Embryonic facial prominence (tissue), 1 donor: ENCODE measurements at regions not wholly inside any gene's neighbourhood (a gene's known extent, or its start where the extent isn't known, plus 50 kb on each side); places are given as distances from the start of the nearest gene placed in this dataset.
"Not testable (repeated sequence)": the region's sequence is repeated elsewhere in the genome, so short reads cannot be mapped to it uniquely, and the experiment has no call there.

ENCODE experiments used
- DNase-seq: peaks from one replicate; pipeline ENCODE4 v3.0.0-alpha.2; 2016; ENCODE audit errors: extremely low spot score

- no peak for DNase-seq
Measured at GRCh38 chr2:14047491-14047890, 585.0 kb upstream of the LRATD1 start.

GRCh38 chr2:14051401-14051800, 581.1 kb upstream of the LRATD1 start:
- DNase-seq: no peak

GRCh38 chr2:14053105-14053504, 579.4 kb upstream of the LRATD1 start:
- no peak for DNase-seq

- no peak for DNase-seq
Measured at GRCh38 chr2:14064346-14064745, 568.2 kb upstream of the LRATD1 start.

GRCh38 chr2:14072338-14072737, 560.2 kb upstream of the LRATD1 start:
- DNase-seq: no peak

GRCh38 chr2:14074691-14075090, 557.8 kb upstream of the LRATD1 start:
- no peak for DNase-seq

- no peak for DNase-seq
Measured at GRCh38 chr2:14079576-14079975, 552.9 kb upstream of the LRATD1 start.

GRCh38 chr2:14081521-14081920, 551.0 kb upstream of the LRATD1 start:
- no peak for DNase-seq

GRCh38 chr2:14082640-14083039, 549.9 kb upstream of the LRATD1 start:
- no peak for DNase-seq

- no peak for DNase-seq
Measured at GRCh38 chr2:14094592-14094991, 537.9 kb upstream of the LRATD1 start.

- DNase-seq: not testable (repeated sequence)
Measured at GRCh38 chr2:14099101-14099500, 533.4 kb upstream of the LRATD1 start.

- no peak for DNase-seq
Measured at GRCh38 chr2:14114275-14114674, 518.2 kb upstream of the LRATD1 start.

GRCh38 chr2:14120376-14120775, 512.1 kb upstream of the LRATD1 start:
- no peak for DNase-seq

- DNase-seq: no peak
Measured at GRCh38 chr2:14123436-14124103, 508.9 kb upstream of the LRATD1 start.

- no peak for DNase-seq
Measured at GRCh38 chr2:14125624-14126293, 506.8 kb upstream of the LRATD1 start.

GRCh38 chr2:14126846-14127245, 505.7 kb upstream of the LRATD1 start:
- DNase-seq: no peak

- no peak for DNase-seq
Measured at GRCh38 chr2:14127765-14128164, 504.8 kb upstream of the LRATD1 start.

GRCh38 chr2:14132386-14132785, 500.1 kb upstream of the LRATD1 start:
- DNase-seq: no peak

- DNase-seq: no peak
Measured at GRCh38 chr2:14134771-14135170, 497.7 kb upstream of the LRATD1 start.

- no peak for DNase-seq
Measured at GRCh38 chr2:14136030-14136429, 496.5 kb upstream of the LRATD1 start.

- DNase-seq: no peak
Measured at GRCh38 chr2:14137643-14138042, 494.9 kb upstream of the LRATD1 start.

- DNase-seq: no peak
Measured at GRCh38 chr2:14140009-14140550, 492.4 kb upstream of the LRATD1 start.

- no peak for DNase-seq
Measured at GRCh38 chr2:14143435-14143834, 489.1 kb upstream of the LRATD1 start.
